LNCAP (cell line): ENCODE measurements at regions not wholly inside any gene's neighbourhood (a gene's known extent, or its start where the extent isn't known, plus 50 kb on each side); places are given as distances from the start of the nearest gene placed in this dataset.

ENCODE experiments used
- TF ChIP-seq, protein P1 (sequence below): fragments of 450-650 bp; IDR thresholded peaks from 2 replicates; pipeline ENCODE4 v1.5.1; 2017; ENCODE audit warnings: mild to moderate bottlenecking

DNA sequence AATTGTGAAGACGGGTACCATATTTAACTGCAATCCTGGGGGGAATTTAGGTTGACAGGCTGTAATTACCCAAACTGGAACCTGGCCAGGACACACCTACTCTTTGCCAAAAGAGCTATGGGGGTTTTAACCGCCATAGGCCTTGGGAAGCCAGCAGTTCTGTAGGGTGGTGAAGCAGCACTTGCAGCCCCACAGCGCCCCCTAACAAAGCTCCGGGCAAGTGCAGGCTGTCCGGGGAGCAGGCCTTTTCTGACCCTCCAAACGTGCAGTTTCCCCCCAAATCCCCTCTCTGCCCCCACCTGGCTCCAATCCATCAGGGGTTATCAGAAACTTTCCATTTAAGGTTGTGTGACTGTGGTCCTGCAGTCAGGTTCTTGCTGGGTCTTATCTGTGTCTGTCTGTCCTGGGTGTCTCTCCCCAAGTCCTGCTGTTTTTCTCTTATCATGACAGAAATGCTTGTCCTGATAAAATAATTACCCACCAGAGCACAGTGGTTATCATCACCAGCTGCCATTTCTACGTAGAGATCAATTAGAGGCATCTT lies 350.9 kb downstream of the MID1IP1 start:
- TF ChIP-seq, protein P1, sequence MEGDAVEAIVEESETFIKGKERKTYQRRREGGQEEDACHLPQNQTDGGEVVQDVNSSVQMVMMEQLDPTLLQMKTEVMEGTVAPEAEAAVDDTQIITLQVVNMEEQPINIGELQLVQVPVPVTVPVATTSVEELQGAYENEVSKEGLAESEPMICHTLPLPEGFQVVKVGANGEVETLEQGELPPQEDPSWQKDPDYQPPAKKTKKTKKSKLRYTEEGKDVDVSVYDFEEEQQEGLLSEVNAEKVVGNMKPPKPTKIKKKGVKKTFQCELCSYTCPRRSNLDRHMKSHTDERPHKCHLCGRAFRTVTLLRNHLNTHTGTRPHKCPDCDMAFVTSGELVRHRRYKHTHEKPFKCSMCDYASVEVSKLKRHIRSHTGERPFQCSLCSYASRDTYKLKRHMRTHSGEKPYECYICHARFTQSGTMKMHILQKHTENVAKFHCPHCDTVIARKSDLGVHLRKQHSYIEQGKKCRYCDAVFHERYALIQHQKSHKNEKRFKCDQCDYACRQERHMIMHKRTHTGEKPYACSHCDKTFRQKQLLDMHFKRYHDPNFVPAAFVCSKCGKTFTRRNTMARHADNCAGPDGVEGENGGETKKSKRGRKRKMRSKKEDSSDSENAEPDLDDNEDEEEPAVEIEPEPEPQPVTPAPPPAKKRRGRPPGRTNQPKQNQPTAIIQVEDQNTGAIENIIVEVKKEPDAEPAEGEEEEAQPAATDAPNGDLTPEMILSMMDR: peak; percentile 47

DNA sequence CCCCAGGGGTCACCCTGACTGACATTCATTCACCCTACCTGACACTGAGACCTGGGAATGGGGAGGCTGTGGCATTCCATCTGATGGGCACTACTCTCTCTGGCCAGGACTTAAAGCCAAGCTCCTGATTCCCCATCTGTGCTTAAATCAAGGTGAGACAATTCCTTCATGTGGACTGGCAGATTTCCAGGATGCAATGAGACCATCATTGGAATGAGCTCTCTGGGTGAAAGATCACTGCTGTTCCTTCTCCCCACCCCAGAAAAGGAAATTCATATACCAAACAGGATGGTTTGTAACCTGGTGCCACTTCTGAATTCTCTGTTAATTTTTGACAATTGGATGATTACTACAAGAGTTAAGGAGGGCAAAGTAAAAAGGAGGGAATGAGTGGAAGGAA lies 354.8 kb downstream of the MID1IP1 start:
- TF ChIP-seq, protein P1: no peak

DNA sequence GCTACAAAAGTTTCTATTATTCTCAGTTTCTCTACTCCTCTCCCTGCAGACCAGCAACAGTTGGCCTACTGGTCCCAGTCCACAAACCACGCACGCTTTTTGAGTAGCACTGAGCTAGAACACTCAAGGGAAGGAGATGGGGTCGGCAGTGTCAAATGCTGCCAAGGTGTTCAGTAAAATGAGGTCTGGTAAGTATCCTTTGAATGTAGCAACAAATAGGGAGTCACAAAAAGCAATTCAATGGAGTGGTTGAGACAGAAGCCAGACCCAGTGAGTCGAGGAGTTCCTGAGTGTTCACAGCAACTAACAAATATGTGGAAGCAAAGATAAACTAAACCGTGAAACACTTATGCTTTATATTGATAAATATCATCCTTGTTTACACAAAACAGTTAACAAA lies 355.7 kb downstream of the MID1IP1 start:
- TF ChIP-seq, protein P1: no peak

DNA sequence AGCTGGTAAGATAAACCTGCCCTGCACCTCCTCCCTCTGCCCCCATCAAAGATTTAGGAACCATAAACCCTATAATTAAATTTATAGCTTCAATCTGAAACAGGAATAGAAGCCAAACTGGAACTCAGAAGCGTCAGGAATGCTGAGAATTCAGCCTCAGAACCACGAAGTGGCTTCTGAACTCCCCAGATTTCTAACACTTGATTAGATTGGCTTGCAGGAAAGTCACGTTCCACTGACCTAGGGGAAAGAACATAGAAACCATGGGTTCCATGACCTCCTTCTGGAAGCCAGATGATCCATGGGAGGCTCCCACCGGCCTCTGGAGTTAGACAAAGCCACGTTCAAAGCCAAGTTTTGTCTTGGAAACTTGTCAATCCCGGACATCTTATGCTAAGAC lies 356.5 kb downstream of the MID1IP1 start:
- TF ChIP-seq, protein P1: no peak

DNA sequence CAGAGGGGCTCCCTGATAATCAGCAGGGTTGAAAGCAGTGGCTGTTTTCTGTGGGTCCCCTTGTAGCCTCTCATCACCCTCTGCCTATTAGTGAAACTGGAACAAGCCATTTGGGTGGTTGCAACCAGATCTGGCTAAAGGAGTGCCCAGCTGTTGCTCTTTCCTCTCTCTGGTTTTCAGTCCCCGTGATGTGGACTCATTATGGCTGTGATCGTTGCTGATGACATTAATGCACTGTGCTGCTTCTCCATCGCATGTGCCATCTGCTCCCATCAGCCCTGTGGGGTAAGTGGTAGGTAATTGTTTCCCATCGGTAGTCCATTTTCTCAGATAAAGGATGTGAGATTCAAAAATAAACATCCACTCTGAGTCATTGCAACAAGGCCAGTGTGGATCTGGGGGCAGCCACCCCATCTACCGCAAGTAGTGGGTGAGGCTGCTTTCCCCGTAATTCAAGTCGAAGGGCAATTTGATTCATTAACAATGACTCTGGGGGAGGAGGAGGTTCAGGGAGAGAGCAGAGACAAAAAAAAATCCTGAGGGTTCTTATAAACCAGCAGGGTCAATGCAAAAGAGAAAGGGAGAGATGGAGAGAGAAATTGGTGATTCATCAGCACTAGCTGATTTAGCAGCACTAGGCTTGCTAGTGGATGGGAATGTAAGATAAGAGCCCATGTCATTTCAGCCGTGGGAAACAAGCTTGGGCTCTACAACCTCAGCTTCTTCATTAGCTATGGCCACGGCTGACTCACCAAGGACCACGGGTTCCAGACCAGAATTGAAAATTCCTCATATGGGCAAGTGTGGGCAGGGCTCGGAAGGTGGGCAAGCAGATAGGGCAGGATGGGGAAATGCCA lies 357.8 kb downstream of the MID1IP1 start:
- TF ChIP-seq, protein P1: no peak

DNA sequence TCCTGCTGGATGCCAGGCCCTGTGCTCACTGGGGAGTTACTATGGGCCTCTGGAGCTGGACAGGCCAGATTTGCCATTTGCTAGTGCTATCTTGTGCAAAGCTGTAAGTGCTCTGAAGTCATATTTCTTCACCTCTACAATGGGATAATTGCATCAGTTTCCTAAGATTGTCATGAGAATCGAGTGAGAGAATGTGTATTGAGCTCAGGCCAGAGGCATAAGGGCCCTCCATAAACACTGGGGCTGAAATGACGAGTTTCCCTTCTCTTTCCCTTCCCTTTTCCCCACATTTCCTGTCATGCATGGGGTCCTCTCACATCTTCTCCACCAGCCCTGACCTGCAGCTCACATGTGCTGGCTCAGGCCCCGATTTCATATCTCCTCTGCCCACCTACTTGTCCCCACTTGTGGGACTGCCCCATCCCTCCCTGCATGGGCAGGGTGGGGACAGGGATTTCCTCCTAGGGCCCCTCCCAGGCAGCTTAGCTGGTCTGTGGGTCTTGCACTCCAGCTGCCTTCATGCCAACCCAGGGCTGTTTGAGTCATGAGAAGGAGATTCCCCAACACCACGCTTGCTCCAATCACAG lies 358.8 kb downstream of the MID1IP1 start:
- TF ChIP-seq, protein P1: no peak

DNA sequence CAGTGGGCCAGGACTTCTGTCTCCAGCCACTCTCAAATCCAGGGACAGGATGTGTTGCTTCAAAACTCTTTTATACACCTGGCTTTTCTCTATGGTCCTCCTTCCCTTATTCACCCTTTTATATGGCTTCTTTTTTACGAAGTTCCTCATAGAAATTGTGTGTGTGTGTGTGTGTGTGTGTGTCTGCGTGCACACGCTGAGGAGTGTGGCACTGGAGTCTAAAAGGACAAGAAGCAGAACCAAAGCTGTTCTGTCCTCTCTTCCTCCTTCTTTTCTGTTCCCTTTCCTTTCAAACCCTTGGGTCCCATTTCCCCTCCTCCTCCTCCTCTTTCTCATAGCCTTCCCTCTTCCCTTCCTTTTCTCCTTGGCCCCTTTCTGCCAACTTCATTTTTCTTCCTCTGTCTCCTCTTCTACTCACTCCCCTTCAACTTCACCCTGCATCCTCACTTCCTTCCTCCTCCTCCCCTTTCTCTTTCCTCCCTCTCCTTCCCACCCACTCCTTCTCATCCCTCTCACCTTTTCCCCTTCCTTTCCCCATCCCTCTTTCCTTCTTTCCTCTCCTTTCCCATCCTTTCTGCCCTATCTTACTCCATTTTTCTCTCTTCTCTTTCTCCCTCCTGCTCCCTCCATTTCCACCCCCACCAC lies 360.5 kb downstream of the MID1IP1 start:
- TF ChIP-seq, protein P1: no peak
